ENCODE measurements at regions not wholly inside any gene's neighbourhood (a gene's known extent, or its start where the extent isn't known, plus 50 kb on each side); places are given as distances from the start of the nearest gene placed in this dataset.

DNA sequence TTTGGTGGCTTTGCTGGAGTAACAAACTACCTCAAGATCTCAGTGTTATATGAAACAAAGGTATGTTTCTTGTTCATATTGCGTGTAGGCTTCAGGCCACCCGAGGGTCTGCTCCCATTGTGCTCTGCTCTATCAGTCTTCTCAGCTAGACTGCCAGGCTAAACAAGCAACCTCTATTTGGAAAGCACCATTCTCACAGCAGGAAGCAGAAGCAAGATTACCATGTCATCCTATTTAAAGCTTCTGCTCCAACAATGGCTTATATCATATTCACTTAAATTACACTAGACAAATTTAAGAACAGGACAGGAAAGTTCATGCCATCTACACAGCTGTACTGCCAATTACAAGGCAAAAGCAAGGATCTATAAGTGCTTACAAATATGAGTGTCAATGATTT, 385.8 kb downstream of the PPARGC1A start:
- H3K4me3 ChIP-seq (ENCODE audit: low read depth, low read length), result no peak overlapping the region
- no peak for DNase-seq
- H3K36me3 ChIP-seq, result no peaks in the 10 kb centered on the region
- TF ChIP-seq, protein P1, sequence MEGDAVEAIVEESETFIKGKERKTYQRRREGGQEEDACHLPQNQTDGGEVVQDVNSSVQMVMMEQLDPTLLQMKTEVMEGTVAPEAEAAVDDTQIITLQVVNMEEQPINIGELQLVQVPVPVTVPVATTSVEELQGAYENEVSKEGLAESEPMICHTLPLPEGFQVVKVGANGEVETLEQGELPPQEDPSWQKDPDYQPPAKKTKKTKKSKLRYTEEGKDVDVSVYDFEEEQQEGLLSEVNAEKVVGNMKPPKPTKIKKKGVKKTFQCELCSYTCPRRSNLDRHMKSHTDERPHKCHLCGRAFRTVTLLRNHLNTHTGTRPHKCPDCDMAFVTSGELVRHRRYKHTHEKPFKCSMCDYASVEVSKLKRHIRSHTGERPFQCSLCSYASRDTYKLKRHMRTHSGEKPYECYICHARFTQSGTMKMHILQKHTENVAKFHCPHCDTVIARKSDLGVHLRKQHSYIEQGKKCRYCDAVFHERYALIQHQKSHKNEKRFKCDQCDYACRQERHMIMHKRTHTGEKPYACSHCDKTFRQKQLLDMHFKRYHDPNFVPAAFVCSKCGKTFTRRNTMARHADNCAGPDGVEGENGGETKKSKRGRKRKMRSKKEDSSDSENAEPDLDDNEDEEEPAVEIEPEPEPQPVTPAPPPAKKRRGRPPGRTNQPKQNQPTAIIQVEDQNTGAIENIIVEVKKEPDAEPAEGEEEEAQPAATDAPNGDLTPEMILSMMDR (IDR thresholded peaks at IDR 0.05; ENCODE audit: low read depth, low read length), result no peak
- H3K4me1 ChIP-seq, result no peaks in the 10 kb centered on the region
- no peaks in the 10 kb centered on the region for H3K9me3 ChIP-seq
- no peaks in the 10 kb centered on the region for H3K27me3 ChIP-seq

DNA sequence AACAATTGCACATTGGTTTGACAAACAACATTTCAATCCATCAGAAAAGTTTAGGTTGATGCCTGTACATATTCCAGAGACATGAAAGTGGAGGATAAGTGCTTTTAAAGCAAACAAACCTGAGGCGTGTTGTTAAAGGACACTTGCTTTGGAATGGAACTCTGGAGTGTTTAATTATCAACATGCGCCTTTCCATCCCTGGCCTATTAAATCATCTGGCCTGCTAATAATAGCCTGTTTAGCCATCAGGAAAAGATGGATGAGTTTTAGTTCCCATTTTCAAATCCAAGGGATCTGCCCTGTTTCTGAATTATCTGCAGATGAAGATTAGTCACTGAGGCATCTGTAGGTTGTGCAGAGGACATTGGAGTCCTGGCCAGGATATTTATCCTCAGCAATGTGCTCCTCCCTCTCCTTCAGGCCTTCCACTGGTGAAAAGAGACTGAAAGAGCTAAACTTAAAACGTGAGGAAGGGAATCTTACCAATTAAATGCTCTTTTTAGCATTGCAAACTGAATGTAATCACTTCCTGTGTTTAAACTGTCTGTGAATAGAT, 388.9 kb downstream of the PPARGC1A start:
- Histone ChIP-seq H3K4me3 (ENCODE audit: low read depth, low read length) (no peak overlapping the region), H3K27me3 (no peaks in the 10 kb centered on the region), H3K9me3 (no peaks in the 10 kb centered on the region), H3K4me1 (no peaks in the 10 kb centered on the region), H3K36me3 (no peaks in the 10 kb centered on the region)
- TF ChIP-seq, protein P1 (IDR thresholded peaks at IDR 0.05; ENCODE audit: low read depth, low read length), result no peak
- no peak for DNase-seq

DNA sequence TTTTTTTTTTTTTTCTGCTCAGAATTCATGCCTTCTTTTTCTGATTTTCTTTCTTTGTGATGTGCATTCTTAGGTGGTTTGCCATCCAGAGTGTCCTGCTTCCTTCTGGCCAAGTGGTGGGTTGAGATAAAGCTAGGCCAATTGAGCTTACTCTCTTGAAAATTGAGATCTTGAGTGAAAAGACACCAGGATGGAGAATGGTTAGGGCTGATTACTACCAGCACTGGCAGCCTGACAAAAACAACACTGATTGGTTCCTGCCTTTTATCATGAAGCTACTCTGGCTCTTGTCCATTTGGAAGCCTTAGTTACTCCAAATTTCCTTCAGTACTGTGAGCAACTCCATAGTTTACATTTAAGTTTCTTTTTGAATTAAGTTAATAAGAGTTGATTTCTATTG, 404.0 kb downstream of the PPARGC1A start:
- Histone ChIP-seq H3K27me3 (no peaks in the 10 kb centered on the region), H3K4me1 (no peaks in the 10 kb centered on the region), H3K36me3 (no peaks in the 10 kb centered on the region), H3K4me3 (ENCODE audit: low read depth, low read length) (no peak overlapping the region), H3K9me3 (no peaks in the 10 kb centered on the region)
- TF ChIP-seq, protein P1 (IDR thresholded peaks at IDR 0.05; ENCODE audit: low read depth, low read length), result no peak
- DNase-seq, result no peak

DNA sequence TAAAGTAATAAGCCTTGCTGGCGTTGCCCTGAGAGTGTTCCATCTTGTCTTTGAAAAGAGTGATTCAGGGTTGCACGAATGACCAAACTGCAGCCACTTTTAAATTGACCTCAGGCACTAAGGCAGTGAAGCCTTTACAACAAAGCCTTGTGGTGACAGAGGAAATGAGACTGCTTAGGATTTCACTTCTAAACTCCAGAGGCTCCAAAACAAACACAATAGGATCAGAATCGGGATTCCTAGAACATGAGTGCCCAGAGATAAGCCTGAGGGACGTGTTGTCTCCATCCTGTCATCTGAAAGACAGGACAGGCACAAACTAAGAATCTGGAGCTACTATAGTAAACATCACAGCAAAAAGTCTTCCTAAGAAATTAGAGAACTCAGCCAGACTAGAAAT, 405.2 kb downstream of the PPARGC1A start:
- no peaks in the 10 kb centered on the region for H3K27me3 ChIP-seq
- no peaks in the 10 kb centered on the region for H3K4me1 ChIP-seq
- no peak overlapping the region for H3K4me3 ChIP-seq (ENCODE audit: low read depth, low read length)
- H3K36me3 ChIP-seq, result no peaks in the 10 kb centered on the region
- H3K9me3 ChIP-seq, result no peaks in the 10 kb centered on the region
- TF ChIP-seq, protein P1 (IDR thresholded peaks at IDR 0.05; ENCODE audit: low read depth, low read length), result no peak
- DNase-seq, result no peak

DNA sequence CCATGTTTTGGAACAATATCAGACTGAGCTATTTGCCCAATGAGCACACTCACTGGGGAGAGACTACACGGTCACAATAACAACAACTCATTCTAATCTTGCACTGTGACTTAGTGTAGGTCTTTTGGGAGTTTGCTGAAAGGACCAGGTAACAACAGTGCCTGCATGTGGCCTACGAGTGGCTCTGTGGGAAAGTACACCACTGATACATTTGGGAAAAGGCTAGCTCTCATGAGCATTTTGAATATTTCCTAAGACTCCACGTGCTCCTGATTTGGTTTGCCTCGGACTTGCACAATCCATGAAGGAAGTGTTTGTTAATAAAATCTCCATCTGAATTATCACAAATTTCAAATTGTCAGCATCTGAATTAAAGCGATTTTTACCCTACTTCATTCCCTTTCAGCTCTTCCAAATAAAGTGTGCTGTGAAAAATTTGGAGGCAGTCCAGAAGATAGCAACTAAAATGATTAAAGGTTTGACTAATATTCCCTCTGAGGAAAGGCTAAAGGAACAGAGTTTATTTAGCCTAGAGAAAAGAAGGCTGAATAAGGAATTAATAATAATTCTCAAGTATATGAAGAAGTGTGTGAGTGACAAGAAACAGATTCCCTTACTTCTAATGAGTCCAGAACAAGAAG, 406.4 kb downstream of the PPARGC1A start:
- TF ChIP-seq, protein P1 (IDR thresholded peaks at IDR 0.05; ENCODE audit: low read depth, low read length), result no peak
- Histone ChIP-seq H3K4me3 (ENCODE audit: low read depth, low read length) (no peak overlapping the region), H3K9me3 (no peaks in the 10 kb centered on the region), H3K4me1 (no peaks in the 10 kb centered on the region), H3K27me3 (no peaks in the 10 kb centered on the region), H3K36me3 (no peaks in the 10 kb centered on the region)
- no peak for DNase-seq

DNA sequence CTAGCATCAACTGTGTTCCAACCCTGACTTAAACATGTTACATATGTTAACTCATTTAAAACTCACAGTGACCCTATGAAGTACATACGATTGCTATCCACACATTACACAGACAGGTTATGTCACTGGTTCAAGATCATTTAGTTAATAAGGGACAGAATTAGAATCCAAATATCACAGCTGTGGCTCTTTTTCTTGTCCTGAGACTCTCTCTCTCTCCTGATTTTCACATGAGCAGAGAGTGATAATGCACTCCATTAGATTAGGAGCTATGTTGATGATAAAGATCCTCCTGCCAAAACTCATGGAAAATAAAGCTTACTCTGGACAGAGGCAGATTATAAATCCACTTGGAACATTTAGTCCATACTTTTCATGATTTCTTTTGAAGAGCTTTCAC, 408.3 kb downstream of the PPARGC1A start:
- Histone ChIP-seq H3K4me3 (ENCODE audit: low read depth, low read length) (no peak overlapping the region), H3K27me3 (no peaks in the 10 kb centered on the region), H3K9me3 (no peaks in the 10 kb centered on the region), H3K4me1 (no peaks in the 10 kb centered on the region), H3K36me3 (no peaks in the 10 kb centered on the region)
- TF ChIP-seq, protein P1 (IDR thresholded peaks at IDR 0.05; ENCODE audit: low read depth, low read length), result no peak
- DNase-seq, result no peak

All from BE2C (cell line).